GM23338 (cell line): ENCODE measurements at regions not wholly inside any gene's neighbourhood (a gene's known extent, or its start where the extent isn't known, plus 50 kb on each side); places are given as distances from the start of the nearest gene placed in this dataset.

ENCODE experiments used
- CTCF ChIP-seq, 2 experiments: fragments of 200-600 bp in 1 of 2; sonication (generic) in 1 of 2; conservative IDR thresholded peaks; 2 replicates each; pipeline versions ENCODE4 v1.5.1 to v1.6.1; 2016 to 2017; ENCODE audit warnings: antibody characterized with exemption in 2 of 2, low read depth in 2 of 2, mild to moderate bottlenecking in 2 of 2, moderate library complexity in 1 of 2
- EZH2 ChIP-seq: fragments of 200-600 bp; sonication (generic); IDR thresholded peaks from one replicate; pipeline ENCODE4 v1.8.0; 2017; ENCODE audit warnings: antibody characterized with exemption, mild to moderate bottlenecking, low read depth; ENCODE audit not compliant: unreplicated experiment
- ZNF114 ChIP-seq: fragments of 250-450 bp; sonication (Bioruptor Pico); IDR thresholded peaks from 2 replicates; pipeline ENCODE4 v1.5.0; 2020; ENCODE audit warnings: mild to moderate bottlenecking, moderate library complexity
- ZNF462 ChIP-seq: fragments of 250-450 bp; sonication (Bioruptor Pico); IDR thresholded peaks from 2 replicates; pipeline ENCODE4 v1.5.0; 2020; ENCODE audit warnings: mild to moderate bottlenecking, moderate library complexity

GRCh38 chr20:52332230-52332629, 140.7 kb upstream of the ZFP64 start:
- TF ChIP-seq CTCF (conservative IDR thresholded peaks at IDR 0.05; ENCODE audit: low read depth in 2 of 2) (no peak), ZNF114 (no peak), EZH2 (no peak), ZNF462 (CRISPR knock-in tag) (no peak)
